ELF-1 (cell line): ENCODE measurements at regions not wholly inside any gene's neighbourhood (a gene's known extent, or its start where the extent isn't known, plus 50 kb on each side); places are given as distances from the start of the nearest gene placed in this dataset.

ENCODE experiments used
- DNase-seq: peaks from one replicate; pipeline ENCODE4 v3.0.0-alpha.2; 2016; ENCODE audit warnings: low read depth, low spot score

- DNase-seq = no peak
These were observed 106.8 kb downstream of the ZBTB18 start for GRCh38 chr1:244157731-244158438.

- DNase-seq = no peak
These were observed 108.6 kb downstream of the ZBTB18 start for GRCh38 chr1:244159646-244160045.

GRCh38 chr1:244160455-244161235 is 109.6 kb downstream of the ZBTB18 start:
- no peak for DNase-seq

GRCh38 chr1:244161236-244161510 is 110.1 kb downstream of the ZBTB18 start:
- no peak for DNase-seq

- DNase-seq = no peak
These were observed 111.9 kb downstream of the ZBTB18 start for GRCh38 chr1:244162786-244163530.

- peak; percentile 58 for DNase-seq
These were observed 112.9 kb downstream of the ZBTB18 start for GRCh38 chr1:244163861-244164510.

GRCh38 chr1:244164511-244164890 is 113.4 kb downstream of the ZBTB18 start:
- DNase-seq = no peak

GRCh38 chr1:244165021-244165420 is 113.9 kb downstream of the ZBTB18 start:
- DNase-seq = no peak

GRCh38 chr1:244165701-244166100 is 114.6 kb downstream of the ZBTB18 start:
- DNase-seq = no peak

GRCh38 chr1:244171241-244171985 is 120.3 kb downstream of the ZBTB18 start:
- no peak for DNase-seq

- no peak for DNase-seq
These were observed 122.2 kb downstream of the ZBTB18 start for GRCh38 chr1:244173240-244173639.

- DNase-seq = no peak
These were observed 122.7 kb downstream of the ZBTB18 start for GRCh38 chr1:244173769-244174168.

- no peak for DNase-seq
These were observed 123.9 kb downstream of the ZBTB18 start for GRCh38 chr1:244174922-244175521.

- no peak for DNase-seq
These were observed 125.1 kb downstream of the ZBTB18 start for GRCh38 chr1:244176201-244176600.

- no peak for DNase-seq
These were observed 129.2 kb downstream of the ZBTB18 start for GRCh38 chr1:244180256-244180655.

GRCh38 chr1:244181867-244182266 is 130.8 kb downstream of the ZBTB18 start:
- no peak for DNase-seq

- DNase-seq = no peak
These were observed 132.0 kb downstream of the ZBTB18 start for GRCh38 chr1:244183037-244183436.

- no peak for DNase-seq
These were observed 135.3 kb downstream of the ZBTB18 start for GRCh38 chr1:244186372-244186771.

GRCh38 chr1:244187310-244187709 is 136.2 kb downstream of the ZBTB18 start:
- DNase-seq = no peak

- DNase-seq = no peak
These were observed 140.5 kb downstream of the ZBTB18 start for GRCh38 chr1:244191581-244191980.

GRCh38 chr1:244192325-244192724 is 141.2 kb downstream of the ZBTB18 start:
- no peak for DNase-seq
